ENCODE measurements at regions not wholly inside any gene's neighbourhood (a gene's known extent, or its start where the extent isn't known, plus 50 kb on each side); places are given as distances from the start of the nearest gene placed in this dataset.
"Not testable (repeated sequence)": the region's sequence is repeated elsewhere in the genome, so short reads cannot be mapped to it uniquely, and the experiment has no call there.

DNA sequence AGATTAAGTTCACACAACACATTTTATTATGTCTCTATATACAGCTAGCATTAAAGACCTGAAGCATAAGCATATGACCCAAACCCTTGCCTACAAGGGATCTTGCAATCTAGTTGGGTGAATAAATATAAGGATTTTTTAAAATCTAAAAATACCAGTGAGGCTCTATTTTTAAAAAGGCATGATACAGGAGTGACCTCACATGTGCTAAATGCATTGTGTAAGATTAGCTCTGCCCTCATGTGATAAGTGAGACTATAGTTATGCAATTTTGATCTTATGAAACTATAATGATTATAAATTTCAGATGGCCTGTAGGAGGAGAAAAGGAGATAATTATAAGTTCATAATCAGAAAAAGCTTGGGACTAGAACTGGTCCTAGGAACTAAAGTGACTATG lies 451.0 kb upstream of the MAN1A1 start:
- no peak for DNase-seq (ENCODE audit: low spot score)

- no peak for DNase-seq (ENCODE audit: low spot score)
These were observed 450.3 kb upstream of the MAN1A1 start for GRCh38 chr6:119799596-119800509.

GRCh38 chr6:119791736-119792135 lies 442.2 kb upstream of the MAN1A1 start:
- no peak for DNase-seq (ENCODE audit: low spot score)

GRCh38 chr6:119781365-119781764 lies 431.8 kb upstream of the MAN1A1 start:
- DNase-seq (ENCODE audit: low spot score): no peak

GRCh38 chr6:119768201-119768600 lies 418.6 kb upstream of the MAN1A1 start:
- no peak for DNase-seq (ENCODE audit: low spot score)

DNA sequence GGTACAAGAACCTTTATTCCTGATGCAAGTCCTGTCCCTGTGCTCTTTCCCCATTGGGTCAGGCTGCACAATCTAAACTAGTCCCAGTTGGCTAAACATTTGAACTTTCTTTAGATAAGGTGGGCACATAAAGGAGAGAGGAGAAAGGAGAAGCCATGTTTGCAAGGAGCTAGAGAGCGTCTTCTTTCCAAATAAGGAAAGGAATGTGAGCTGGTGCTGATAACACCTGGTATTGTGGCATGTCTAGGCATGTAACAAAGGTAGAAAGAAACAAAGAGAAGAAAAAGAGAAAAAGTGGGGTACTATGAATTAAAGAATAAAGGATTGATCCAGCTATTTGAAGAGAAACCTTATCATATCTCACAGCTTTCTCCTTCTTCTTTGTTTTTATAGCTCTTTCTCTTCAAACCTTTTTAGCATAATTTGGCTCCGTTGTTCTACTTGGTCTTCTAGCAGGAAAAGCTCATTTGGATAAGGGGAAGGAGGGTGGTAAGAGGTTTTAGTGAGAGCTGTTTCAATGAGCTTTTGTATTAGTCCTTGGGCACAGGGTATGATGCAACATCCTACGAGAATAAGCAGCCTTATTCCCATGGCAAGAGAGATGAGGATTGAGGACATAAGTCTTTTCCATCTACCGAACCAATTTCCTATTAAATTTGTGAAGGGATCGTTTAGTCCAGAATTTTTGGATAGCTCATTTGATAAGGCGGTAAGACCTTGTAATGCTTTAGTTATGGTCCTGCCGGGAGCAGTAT lies 415.5 kb upstream of the MAN1A1 start:
- DNase-seq (ENCODE audit: low spot score): no peak

DNA sequence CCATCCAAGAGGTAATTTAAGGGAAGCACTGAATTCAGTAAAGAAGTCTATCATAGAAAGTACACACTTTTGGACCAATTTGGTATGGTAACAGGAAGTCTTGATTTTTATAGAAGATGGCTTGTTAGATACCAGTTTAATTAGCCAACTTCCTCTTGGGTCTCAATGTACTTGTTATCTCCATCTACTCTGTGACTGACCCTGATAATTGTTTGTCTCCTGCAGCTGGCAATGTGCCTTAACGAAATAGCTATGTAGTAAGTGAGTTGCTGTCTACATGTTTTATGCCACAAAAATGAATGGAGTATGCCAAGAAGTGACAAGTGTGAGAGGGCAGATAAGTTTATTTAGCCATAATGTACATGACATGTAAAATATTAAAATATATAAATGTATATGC lies 410.5 kb upstream of the MAN1A1 start:
- DNase-seq (ENCODE audit: low spot score): no peak

DNA sequence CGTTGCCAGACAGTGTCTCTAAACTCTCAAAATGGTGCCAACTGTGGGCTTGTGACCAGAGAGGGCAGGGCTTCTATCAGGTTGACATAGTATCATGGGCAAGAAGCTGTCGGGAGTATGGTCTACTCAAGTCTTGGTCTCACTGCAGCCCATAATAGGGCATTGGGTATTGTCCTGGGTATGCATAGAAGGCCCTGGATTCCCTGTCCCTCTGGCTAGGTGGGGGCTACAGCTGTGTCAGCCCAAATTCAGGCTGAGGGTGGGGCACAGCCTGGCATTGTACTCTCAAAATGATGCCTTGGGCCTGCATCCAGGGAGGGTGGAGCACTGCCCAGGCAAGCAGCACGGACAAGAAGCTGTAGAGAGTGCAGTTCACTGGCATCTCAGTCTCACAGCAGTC lies 408.8 kb upstream of the MAN1A1 start:
- DNase-seq (ENCODE audit: low spot score): no peak

GRCh38 chr6:119757467-119757866 lies 407.9 kb upstream of the MAN1A1 start:
- no peak for DNase-seq (ENCODE audit: low spot score)

GRCh38 chr6:119749335-119749734 lies 399.8 kb upstream of the MAN1A1 start:
- DNase-seq (ENCODE audit: low spot score): no peak

- DNase-seq (ENCODE audit: low spot score): not testable (repeated sequence)
These were observed 399.0 kb upstream of the MAN1A1 start for GRCh38 chr6:119748535-119748934.

GRCh38 chr6:119742188-119742803 lies 392.7 kb upstream of the MAN1A1 start:
- no peak for DNase-seq (ENCODE audit: low spot score)

GRCh38 chr6:119739769-119740168 lies 390.2 kb upstream of the MAN1A1 start:
- no peak for DNase-seq (ENCODE audit: low spot score)

- no peak for DNase-seq (ENCODE audit: low spot score)
These were observed 388.9 kb upstream of the MAN1A1 start for GRCh38 chr6:119738425-119738824.

DNA sequence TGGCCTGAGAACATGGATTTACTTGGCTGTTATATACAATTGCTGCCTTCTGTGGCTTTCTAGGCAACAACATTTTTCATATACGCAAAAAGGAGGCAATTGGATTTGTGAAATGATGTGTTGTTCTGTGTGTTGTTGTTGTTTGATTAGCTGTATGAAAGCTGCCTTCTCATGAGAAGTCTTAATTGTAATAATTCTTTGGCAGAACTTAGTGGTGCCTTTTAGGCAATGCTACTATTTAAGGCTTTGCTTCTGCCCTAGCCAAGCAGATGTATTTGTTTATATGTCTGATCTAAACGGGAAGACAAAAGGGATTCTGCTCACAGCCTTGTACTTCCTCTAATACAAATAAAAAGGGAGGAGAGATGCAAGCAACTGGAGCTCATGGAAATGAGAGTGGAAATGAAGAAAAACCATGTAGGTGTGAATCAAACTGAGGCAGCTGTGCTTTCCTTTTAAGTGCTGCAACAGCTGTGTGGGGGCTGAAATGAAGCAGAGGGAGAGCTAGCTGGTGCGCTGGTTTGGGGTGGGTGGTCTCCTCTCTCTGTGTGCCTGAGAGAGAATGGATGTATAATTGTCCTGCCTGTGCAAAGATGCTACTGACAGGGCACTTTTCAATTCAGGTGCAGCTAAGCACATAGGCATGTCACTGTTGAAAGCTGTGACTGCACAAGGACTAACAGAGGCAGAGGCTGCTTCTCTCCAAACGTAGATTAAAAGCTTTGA lies 386.9 kb upstream of the MAN1A1 start:
- DNase-seq (ENCODE audit: low spot score): no peak

- DNase-seq (ENCODE audit: low spot score): no peak
These were observed 386.0 kb upstream of the MAN1A1 start for GRCh38 chr6:119735530-119735929.

DNA sequence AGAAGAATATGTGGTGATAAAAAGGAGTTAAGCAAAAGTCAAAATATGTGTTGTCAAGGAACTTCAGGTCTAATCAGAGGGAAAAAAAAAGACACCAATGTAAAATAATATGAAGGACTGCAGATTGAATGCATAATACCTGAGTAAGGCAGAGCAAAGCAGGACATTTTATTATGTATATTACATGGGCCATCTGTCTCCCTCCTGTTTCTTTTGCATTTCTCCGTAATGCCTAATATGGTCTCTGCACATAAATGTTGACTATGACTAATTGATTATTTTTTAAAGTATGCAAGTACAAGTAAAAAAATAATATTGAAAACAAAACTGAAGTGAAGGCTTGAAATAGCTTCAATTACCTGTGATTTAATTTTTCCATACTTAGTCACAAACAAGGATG lies 384.7 kb upstream of the MAN1A1 start:
- no peak for DNase-seq (ENCODE audit: low spot score)

GRCh38 chr6:119728935-119729334 lies 379.4 kb upstream of the MAN1A1 start:
- no peak for DNase-seq (ENCODE audit: low spot score)

DNA sequence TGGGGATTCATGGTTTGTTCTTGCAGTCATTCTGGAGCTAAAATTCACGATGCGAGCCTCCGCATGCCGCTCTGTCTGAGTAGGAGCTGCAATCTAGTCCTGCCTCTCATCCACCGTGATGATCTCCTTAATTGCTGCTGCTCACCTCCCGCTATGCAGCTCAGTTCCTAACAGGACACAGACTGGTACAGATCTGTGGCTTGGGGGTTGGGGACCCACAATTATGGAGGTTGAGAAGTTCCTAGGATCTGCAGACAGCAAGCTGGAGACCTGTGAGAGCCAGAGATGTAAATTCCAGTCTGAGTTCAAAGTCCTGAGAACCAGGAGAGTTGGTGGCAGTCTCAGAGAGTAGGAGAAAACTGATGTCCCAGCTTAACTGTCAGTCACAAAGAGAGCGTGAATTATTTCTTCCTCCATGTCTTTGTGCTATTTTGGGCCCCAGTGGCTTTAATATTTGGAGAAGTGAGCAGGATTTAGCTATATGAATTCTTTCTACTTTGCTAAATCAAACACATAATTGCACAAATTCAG lies 378.7 kb upstream of the MAN1A1 start:
- DNase-seq (ENCODE audit: low spot score): no peak

DNA sequence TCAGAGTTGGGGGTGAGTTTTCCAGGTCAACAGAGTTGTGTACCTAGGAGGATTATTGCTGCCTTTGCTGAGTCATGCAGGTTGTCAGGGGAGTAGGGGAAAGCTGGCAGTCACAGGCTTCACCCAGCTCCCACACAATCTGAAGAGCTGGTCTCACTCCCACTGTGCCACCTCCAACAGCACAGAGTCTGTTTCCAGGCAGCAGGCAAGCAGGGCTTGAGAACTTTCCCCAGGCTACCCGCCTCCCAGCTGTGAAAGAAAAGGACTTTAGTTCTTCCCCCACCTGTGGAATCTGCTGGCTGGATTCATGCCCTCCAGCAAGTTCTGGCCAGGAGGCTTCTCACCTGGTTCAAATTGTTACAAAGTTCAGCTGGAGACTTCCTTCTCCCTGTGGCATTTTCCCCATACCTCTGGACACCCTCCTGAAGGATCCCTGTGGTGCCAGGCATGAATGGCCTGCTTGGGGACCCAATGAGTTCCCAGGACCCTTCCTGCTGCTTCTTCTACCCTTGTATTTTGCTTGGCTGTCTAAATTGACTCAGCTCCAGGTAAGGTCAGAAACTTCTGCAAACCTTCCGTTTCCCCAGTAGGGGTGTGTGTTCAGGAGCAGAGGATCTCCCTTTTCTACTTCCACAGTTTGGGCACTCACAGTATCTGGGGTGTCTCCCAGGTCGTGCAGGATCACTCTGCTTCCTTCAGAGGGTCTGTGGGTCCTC lies 378.1 kb upstream of the MAN1A1 start:
- no peak for DNase-seq (ENCODE audit: low spot score)

DNA sequence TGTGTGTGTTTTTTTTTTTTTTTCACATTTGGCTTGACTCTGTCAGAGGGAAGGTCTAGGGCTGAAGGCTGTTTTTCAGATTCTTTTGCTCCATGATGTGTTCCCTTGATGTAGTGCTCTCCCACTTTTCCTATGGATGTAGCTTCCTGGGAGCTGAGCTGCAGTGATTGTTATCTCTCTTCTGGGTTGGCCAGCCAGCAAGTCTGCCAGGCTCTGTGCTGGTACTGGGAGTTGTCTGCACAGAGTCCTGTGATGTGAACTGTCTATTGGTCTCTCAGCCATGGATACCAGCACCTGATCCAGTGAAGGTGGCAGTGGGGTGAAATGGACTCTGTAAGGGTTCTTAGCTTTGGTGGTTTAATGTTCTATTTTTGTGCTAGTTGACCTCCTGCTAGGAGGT lies 377.4 kb upstream of the MAN1A1 start:
- DNase-seq (ENCODE audit: low spot score): not testable (repeated sequence)
